MG63 (cell line): ENCODE measurements at regions not wholly inside any gene's neighbourhood (a gene's known extent, or its start where the extent isn't known, plus 50 kb on each side); places are given as distances from the start of the nearest gene placed in this dataset.

Experiments
- DNase-seq: peaks from one replicate; pipeline ENCODE4 v3.0.0-alpha.2; 2020
- H3K27me3 ChIP-seq: fragments of 250-450 bp; sonication (Bioruptor Pico); 2 replicates; pipeline ENCODE4 v1.5.1; 2020; ENCODE audit warnings: mild to moderate bottlenecking, moderate library complexity
- H3K36me3 ChIP-seq: fragments of 250-450 bp; sonication (Bioruptor Pico); 2 replicates; pipeline ENCODE4 v1.5.1; 2020; ENCODE audit warnings: mild to moderate bottlenecking, moderate library complexity
- H3K4me3 ChIP-seq: fragments of 250-450 bp; sonication (Bioruptor Pico); 2 replicates; pipeline ENCODE4 v1.5.1; 2020; ENCODE audit warnings: mild to moderate bottlenecking, moderate library complexity
- H3K9me3 ChIP-seq: fragments of 250-450 bp; sonication (Bioruptor Pico); 2 replicates; pipeline ENCODE4 v1.5.1; 2020; ENCODE audit warnings: mild to moderate bottlenecking, moderate library complexity

DNA sequence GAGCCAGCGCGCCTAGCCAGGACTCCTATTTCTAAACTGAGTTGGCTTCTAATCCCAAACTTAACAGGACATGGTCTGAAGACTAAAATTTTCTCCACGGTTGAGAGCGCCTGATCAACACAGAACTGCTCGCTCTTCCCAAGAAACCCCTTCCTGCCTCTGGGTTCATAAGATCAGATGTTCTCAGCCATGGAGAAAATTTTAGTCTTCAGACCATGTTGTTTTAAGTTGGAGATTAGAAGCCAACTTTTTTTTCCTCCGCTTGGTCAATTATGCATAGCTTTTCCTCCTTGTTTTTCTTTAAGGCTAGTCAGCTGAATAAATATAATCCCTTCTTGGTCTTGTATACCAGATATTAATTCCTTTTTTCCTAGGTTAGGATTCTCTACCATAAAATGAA, 356.6 kb upstream of the ADAMTS9 start:
- Histone ChIP-seq H3K4me3 (no peak overlapping the region), H3K9me3 (no peaks in the 10 kb centered on the region), H3K36me3 (no peaks in the 10 kb centered on the region), H3K27me3 (no peaks in the 10 kb centered on the region)
- DNase-seq, result no peak

DNA sequence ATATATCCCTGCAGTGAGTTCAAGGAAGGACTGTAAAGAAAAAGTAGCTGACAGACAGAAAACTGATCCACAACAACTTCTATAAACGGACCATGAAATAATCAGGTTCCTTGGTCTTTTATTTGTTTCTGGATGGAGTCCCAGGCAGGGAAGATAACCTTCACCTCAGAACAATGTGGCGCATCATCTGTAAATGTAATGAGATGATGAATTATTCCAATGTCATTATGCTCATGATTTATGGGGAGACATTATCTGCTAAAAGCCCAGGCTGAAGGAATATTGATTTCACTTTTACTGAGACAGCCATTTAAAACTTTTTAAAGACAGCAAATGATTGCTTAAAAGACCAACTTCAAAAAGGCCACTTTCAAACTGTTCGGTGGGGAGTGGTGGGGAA, 354.9 kb upstream of the ADAMTS9 start:
- Histone ChIP-seq H3K36me3 (no peaks in the 10 kb centered on the region), H3K4me3 (no peak overlapping the region), H3K9me3 (no peaks in the 10 kb centered on the region), H3K27me3 (no peaks in the 10 kb centered on the region)
- DNase-seq, result no peak

DNA sequence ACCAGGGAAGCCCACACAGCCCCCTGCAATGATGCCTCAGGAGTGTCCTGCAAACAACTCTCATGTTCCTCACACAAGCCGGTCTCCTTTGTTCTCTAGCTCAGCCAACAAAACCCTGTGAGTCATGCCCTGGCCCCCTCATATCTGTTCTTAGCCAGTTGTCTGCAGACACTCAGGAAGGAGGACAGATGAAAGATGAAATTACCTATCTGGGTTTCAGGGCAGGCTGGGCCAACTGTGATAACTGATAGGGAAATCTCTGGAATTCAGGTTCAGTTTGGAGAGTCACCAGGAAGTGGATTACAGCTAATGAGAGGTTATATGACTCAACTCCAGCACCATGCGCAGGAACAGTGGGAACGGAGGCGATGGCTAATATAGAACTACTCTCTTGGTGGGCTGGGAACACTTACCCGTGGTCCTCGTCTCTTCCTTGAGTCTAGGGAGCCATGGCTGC, 352.0 kb upstream of the ADAMTS9 start:
- Histone ChIP-seq H3K9me3 (no peaks in the 10 kb centered on the region), H3K36me3 (no peaks in the 10 kb centered on the region), H3K27me3 (no peaks in the 10 kb centered on the region), H3K4me3 (no peak overlapping the region)
- DNase-seq, result no peak

DNA sequence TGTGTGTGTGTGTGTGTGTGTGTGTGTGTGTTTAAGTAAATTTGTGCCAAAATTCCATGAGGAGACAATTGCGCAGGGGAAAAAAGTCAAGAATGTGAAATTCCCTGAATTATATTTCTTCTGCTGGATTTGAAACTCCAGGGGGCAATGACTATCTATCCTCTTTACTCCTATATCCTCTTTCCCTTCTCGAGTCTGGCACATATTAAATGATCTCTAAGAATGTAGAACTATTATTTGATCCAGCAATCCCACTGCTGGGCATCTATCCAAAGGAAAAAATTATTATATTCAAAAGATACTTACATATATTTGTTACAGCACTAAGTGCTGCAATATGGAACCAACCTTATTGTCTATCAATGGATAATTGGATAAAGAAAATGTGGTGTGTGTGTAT, 350.1 kb upstream of the ADAMTS9 start:
- no peak for DNase-seq
- H3K27me3 ChIP-seq, result no peaks in the 10 kb centered on the region
- no peak overlapping the region for H3K4me3 ChIP-seq
- no peaks in the 10 kb centered on the region for H3K9me3 ChIP-seq
- no peaks in the 10 kb centered on the region for H3K36me3 ChIP-seq

DNA sequence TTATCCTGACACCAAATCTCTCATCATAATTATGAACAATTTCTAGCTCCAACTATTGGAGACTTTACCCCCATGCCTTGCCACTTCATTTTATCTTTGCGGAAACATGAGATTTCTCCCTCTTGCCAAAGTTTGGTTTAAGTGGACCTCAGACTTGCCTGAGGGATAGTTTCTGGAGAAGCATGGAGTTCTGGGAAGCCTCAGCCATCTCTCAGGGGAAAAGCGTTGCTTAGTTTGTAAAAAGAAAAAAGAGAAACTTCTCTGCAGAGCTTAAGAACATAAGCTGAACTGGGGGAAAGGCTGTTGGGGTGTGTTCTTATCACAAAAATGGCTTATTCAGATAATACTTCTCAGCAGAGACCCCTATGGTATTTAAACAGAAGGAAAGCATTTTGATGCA, 347.4 kb upstream of the ADAMTS9 start:
- no peak for DNase-seq
- Histone ChIP-seq H3K36me3 (no peaks in the 10 kb centered on the region), H3K4me3 (no peak overlapping the region), H3K9me3 (no peaks in the 10 kb centered on the region), H3K27me3 (no peaks in the 10 kb centered on the region)

DNA sequence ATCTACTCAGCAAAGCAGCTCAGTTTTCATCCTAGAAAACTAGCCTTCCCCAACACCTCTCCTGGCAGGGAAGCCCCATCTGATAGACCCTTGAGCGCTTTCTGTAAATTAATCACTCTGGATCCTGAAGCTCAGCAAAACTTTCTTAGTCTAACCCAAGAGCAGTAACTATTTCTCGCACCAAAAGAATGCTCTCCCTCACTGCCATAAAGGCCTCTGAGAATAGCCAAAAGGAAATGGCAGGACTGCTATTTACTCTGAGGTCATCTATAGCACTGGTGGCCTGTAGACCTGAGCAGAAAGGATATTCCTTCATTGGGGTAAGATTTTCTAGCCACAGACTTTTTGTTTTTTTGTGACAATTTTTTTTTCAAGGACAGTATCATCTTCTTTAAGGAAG, 345.8 kb upstream of the ADAMTS9 start:
- Histone ChIP-seq H3K36me3 (no peaks in the 10 kb centered on the region), H3K4me3 (no peak overlapping the region), H3K9me3 (no peaks in the 10 kb centered on the region), H3K27me3 (no peaks in the 10 kb centered on the region)
- DNase-seq, result no peak

DNA sequence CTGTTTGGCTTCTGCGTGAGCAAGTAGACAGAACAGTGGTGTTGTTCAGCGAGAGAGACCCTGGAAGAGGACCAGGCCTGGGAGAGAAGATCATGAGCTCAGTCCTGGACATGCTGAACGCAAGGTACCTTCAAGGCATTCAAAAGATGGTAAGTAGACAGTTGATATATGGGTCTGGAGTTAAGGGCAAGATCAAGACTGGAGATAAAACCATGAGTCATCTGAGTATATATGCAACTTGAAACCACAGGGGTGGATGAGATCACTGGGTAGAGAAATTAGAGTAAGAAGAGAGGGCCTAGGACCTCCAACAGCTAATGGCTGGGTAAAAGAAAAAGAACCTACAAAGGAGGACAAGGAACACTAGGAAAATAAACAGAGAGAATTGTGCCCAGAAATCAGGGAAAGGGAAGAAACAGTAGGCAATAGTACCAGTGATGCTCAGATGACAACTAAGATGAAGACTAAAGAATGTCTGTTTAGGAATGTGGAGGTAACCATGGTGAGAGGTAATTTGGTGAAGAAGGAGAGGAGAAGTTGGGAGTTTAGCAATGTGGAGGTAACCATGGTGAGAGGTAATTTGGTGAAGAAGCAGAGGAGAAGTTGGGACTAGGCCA, 343.2 kb upstream of the ADAMTS9 start:
- no peak for DNase-seq
- Histone ChIP-seq H3K4me3 (no peak overlapping the region), H3K36me3 (no peaks in the 10 kb centered on the region), H3K27me3 (no peaks in the 10 kb centered on the region), H3K9me3 (no peaks in the 10 kb centered on the region)

DNA sequence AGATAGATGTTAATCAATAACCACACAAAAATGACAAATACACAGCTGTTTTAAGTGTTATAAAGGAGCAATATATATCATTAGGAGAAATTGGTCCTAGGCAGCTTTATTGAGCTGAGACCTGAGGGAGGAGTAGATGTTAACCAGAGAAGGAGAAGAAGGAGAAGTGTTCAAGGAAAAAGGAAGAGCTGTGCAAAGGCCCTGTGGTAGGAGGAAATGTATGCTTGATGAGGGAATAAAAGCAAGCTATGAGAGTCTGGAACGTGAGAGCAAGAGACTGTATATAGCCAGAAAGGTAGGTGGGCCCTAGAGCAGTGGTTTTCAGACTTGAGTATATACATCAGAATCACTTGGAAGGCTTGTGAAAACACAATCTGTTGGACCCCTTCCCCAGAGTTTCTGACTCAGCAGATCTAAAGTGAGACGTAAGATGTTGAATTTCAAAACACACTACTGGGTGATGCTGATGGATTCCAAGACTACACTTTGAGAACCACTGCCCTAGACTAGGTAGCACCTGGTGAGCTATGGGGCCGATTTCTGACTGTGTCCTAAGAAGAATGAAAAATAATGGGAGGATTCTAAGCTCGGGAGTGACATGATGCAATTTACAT, 342.3 kb upstream of the ADAMTS9 start:
- H3K4me3 ChIP-seq, result no peak overlapping the region
- no peaks in the 10 kb centered on the region for H3K27me3 ChIP-seq
- H3K36me3 ChIP-seq, result no peaks in the 10 kb centered on the region
- DNase-seq, result no peak
- H3K9me3 ChIP-seq, result no peaks in the 10 kb centered on the region

DNA sequence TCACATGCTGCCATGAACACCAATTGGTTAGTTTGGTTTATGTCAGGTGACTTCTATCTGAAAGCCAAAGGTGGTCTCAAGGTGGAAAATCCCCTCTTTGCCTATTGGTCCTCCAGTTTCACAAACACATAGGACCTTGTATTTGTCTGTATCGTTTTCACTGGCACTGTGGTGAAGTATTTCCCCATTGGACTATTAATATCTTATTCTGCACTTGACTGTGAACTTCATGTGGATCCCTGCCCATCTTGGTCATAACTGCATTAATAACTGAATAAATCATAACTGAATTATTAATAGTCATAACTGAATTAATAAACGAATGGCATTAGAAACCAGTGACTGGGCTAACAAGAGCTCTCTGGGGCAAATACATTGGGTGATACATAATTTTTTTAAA, 341.3 kb upstream of the ADAMTS9 start:
- no peaks in the 10 kb centered on the region for H3K9me3 ChIP-seq
- H3K27me3 ChIP-seq, result no peaks in the 10 kb centered on the region
- H3K36me3 ChIP-seq, result no peaks in the 10 kb centered on the region
- no peak for DNase-seq
- no peak overlapping the region for H3K4me3 ChIP-seq

DNA sequence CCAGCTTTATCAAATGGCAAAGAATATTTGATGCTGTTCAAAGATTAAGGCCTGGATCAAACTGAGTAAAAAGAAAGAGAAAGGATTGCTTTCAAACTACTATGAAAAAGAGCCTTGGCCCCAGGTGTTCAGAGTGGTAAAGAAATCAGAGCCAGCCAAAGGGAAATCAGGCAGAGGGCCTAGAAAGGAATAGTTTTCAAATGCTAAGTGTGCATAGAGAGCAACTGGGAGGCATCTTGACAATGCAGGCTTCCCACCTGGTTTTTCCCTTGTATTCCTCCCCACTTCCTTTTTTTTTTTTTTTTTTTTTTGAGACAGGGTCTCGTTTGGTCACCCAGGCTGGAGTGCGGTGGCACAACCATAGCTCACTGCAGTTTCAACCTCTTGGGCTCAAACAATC, 340.2 kb upstream of the ADAMTS9 start:
- DNase-seq, result no peak
- H3K36me3 ChIP-seq, result no peaks in the 10 kb centered on the region
- no peaks in the 10 kb centered on the region for H3K9me3 ChIP-seq
- H3K4me3 ChIP-seq, result no peak overlapping the region
- H3K27me3 ChIP-seq, result no peaks in the 10 kb centered on the region

DNA sequence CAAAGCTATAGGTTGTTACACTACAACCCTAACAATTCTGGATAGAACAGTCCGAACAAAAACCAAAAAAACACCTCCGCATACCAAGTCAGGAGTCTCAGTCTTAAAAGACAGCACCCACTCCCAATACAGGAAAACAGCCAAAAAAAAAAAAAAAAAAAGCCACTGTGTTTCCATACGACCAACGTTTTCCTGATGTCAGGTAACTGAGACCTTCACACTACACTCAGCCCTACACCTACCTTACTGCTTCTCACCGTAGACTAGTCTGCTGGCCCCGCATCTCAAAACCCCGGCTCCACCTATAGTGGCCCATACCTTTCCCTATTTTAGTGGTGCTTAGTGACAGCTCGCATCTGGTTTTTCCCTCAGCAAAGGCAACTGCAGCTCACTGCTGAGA, 339.5 kb upstream of the ADAMTS9 start:
- no peak for DNase-seq
- no peak overlapping the region for H3K4me3 ChIP-seq

DNA sequence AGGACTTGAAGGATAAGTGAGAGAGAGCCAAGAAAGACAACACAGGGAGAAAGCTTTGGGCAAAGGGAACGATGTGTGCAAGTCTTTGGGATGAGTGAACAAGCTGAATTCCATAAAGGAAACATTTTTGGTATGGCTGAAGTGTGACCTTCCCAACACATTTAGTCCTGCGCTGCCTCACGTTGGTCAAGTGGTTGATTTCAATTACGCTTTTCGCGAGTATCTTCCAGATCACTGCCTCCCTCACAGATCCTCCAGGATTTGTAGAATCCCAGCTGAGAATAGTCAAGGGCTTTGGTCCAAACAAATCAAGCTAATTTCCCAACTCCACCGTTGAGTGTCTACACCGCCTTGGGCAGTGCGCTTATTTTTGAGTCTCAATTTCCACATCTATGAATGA, 338.4 kb upstream of the ADAMTS9 start:
- Histone ChIP-seq H3K9me3 (no peaks in the 10 kb centered on the region), H3K27me3 (no peaks in the 10 kb centered on the region), H3K36me3 (no peaks in the 10 kb centered on the region), H3K4me3 (no peak overlapping the region)
- DNase-seq, result no peak

More for the DNA sequence above, 339.5 kb upstream of the ADAMTS9 start:
- Histone ChIP-seq H3K27me3 (no peaks in the 10 kb centered on the region), H3K36me3 (no peaks in the 10 kb centered on the region), H3K9me3 (no peaks in the 10 kb centered on the region)

DNA sequence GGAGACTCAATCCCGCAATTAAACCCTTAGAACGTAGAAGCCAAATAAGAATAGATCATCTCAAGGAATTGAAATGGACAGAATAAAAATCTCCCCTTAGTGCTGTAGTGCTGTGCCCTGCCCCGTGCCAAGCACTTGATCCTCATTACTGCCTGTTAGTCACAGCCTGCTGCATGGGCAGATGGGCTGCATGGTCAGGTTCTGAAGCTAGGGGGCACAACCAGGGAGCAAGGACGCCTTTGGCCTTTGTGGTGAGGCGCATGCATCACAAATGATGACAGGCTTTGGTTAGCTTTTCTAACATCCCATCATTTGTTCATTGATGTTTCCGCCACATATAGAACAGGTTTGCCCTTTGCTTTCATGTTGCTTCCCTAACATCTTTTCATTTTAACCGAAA, 336.3 kb upstream of the ADAMTS9 start:
- no peaks in the 10 kb centered on the region for H3K36me3 ChIP-seq
- no peaks in the 10 kb centered on the region for H3K27me3 ChIP-seq
- no peak overlapping the region for H3K4me3 ChIP-seq
- H3K9me3 ChIP-seq, result no peaks in the 10 kb centered on the region
- DNase-seq, result no peak

DNA sequence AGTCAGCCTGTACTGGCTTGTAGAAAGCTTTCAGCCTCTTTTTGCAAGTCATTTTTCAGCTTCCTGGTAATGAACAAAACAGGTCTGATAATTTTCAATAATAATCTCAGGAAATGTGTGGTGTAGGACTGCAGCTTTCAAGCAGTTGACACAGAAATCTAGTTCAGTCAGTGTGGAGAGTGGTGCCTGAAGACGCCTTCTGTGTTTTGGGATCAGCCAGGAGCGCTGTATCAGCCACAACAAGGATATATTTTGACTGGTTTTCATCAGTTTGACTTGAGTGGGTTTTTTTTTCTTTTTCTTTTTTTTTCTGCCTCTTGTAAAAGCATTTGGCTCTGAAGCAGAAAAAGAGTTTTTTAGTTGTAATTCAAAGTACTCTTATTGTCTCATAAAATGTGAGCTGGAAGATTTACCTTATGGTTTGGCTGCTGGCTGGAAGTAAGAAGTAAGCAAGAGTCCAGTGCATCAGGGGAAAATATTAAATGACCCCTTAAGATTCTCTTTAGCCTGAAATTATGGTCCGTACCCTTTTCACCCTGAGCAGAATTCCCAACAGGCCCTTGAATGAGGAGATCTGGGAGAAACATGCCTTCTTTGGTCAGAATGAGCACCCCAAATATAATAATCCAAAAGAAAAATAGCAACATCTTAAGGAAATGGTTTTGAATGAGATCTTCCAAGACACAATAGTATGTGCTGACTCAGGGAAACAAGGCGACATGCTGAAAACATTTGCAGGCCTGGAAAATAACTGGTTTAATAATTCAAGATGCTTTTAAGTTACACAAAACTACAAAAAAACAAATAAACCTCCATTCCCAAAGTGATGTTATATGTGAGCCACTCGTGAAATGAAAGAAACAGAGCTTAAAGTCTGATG, 332.7 kb upstream of the ADAMTS9 start:
- Histone ChIP-seq H3K4me3 (no peak overlapping the region), H3K9me3 (no peaks in the 10 kb centered on the region), H3K27me3 (no peaks in the 10 kb centered on the region), H3K36me3 (no peaks in the 10 kb centered on the region)
- no peak for DNase-seq

DNA sequence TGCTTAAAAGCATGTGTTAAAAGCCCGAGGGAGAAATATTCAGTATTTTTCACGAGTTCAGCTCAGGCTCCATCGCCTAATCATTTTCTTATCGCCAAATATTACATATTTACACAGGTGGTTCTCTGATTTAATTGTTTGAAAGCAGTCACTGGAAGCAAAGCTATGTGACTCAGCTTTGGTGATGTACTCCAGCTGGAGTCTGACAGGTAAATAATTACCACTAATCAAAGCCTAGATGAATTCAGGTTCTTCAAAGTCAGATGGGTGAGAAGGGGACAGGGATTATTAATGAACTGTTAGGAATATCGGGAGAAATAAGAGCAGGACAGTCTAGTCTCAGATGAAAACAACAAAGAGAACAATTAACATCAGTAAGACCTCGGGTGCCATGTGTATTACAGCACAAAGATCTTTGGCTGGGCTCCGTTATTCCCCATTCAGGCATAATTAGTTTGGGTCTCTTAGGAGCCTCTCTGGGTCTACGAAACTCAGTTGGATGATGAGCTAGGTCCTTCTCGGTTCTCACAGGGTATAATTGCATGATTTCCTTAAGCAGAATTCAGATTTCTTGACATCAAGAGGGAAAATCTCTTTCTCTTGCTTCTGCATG, 331.7 kb upstream of the ADAMTS9 start:
- Histone ChIP-seq H3K9me3 (no peaks in the 10 kb centered on the region), H3K4me3 (no peak overlapping the region), H3K36me3 (no peaks in the 10 kb centered on the region), H3K27me3 (no peaks in the 10 kb centered on the region)
- no peak for DNase-seq

DNA sequence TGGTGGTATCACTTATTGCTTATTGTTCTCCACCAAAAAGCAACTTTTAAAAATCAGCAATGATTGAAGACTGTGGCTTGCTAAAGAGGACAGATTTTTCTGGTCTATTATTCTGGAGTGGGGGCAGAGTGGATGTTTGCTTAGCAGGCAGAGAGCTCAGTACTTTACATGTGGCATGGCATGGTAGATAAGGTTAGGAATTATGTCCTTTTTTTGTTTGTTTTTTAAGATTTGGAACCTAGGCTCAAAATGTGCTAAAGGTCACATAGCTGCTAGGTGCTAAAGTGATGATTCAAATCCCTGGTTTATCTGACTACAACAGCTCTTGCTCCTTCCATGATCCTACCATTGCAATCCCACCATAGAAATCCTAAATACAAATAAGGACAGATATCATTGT, 331.0 kb upstream of the ADAMTS9 start:
- Histone ChIP-seq H3K36me3 (no peaks in the 10 kb centered on the region), H3K4me3 (no peak overlapping the region), H3K27me3 (no peaks in the 10 kb centered on the region), H3K9me3 (no peaks in the 10 kb centered on the region)
- DNase-seq, result no peak

DNA sequence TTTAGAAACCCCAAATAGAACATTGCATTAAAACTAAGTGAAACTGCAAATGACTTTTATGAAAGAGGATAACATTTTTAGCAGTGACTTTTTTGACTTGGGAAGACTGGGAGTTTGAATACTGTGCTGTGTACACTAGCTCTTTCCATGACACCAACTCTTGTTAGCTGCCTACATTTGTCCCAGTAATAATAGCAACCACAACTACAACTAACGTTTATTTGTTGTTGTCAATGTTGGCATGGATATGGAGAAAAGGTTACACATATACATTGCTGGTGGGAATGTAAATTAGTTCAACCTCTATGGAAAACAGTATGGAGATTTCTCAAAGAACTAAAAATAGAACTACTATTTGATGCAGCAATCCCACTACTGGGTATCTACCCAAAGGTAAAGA, 329.6 kb upstream of the ADAMTS9 start:
- Histone ChIP-seq H3K4me3 (no peak overlapping the region), H3K27me3 (no peaks in the 10 kb centered on the region), H3K9me3 (no peaks in the 10 kb centered on the region), H3K36me3 (no peaks in the 10 kb centered on the region)
- DNase-seq, result no peak
